GM12874 (cell line): ENCODE measurements at regions not wholly inside any gene's neighbourhood (a gene's known extent, or its start where the extent isn't known, plus 50 kb on each side); places are given as distances from the start of the nearest gene placed in this dataset.

ENCODE experiments used
- CTCF ChIP-seq: IDR thresholded peaks from 2 replicates; pipeline ENCODE4 v1.5.1; 2011; ENCODE audit warnings: low read depth, mild to moderate bottlenecking, control low read depth, low read length, moderate library complexity; ENCODE audit not compliant: insufficient read depth

- TF ChIP-seq CTCF = no peak
Measured at GRCh38 chr10:128694851-128695725, 568.9 kb upstream of the MKI67 start.

DNA sequence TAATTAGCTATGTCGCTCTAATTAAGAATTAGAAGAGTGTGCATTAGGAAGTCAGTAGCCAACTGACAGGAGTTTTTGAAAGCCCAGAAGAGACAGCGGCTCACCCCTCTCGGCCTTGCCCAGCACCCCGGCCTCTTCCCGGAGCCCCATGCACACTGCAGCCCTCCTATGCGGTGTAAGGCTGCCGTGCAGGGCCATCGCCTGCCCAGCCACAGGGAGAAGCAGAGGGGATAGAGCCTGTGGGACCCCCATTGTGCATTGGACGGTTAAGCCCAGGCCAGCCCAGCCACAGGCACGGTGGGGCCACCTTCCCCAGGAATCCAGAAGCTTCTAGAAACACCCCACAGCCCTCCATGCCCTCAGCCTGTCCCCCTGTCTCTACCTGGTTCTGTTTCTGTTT is 569.7 kb upstream of the MKI67 start:
- TF ChIP-seq CTCF = no peak

- no peak for TF ChIP-seq CTCF
Measured at GRCh38 chr10:128697437-128697836, 571.2 kb upstream of the MKI67 start.

- no peak for TF ChIP-seq CTCF
Measured at GRCh38 chr10:128701381-128701780, 575.2 kb upstream of the MKI67 start.

DNA sequence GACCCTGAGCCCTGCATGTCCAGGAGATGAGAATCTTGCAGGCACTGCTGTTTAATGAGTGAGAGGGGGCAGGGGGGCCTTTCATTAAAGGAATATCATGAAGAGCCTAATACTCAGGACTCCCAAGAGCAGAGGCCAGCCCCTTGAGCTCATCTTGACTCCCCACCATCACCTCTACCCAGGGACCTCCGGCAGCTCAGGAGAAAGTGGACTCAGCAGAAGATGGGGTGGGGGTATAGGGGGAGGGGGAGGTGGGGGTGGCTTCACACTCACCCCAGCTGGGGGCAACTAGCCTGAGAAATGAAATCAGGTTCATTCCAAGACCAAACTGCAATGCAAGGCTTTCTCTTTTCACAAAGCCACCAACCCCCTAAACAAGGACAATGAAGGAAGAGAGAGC is 575.6 kb upstream of the MKI67 start:
- TF ChIP-seq CTCF = no peak

- no peak for TF ChIP-seq CTCF
Measured at GRCh38 chr10:128704716-128705115, 578.5 kb upstream of the MKI67 start.

GRCh38 chr10:128708182-128708581 is 582.0 kb upstream of the MKI67 start:
- no peak for TF ChIP-seq CTCF
